A549 (cell line): ENCODE measurements at regions not wholly inside any gene's neighbourhood (a gene's known extent, or its start where the extent isn't known, plus 50 kb on each side); places are given as distances from the start of the nearest gene placed in this dataset.

Experiments
- BHLHE40 ChIP-seq: IDR thresholded peaks from 2 replicates; pipeline ENCODE4 v1.6.1; 2012; ENCODE audit warnings: low read depth, low read length, inconsistent platforms
- POLR2A ChIP-seq: IDR thresholded peaks from 2 replicates; pipeline ENCODE4 v1.6.1; 2012; ENCODE audit warnings: mild to moderate bottlenecking, low read length
- TF ChIP-seq, protein P1 (sequence below): fragments of >200 bp; sonication (Bioruptor Twin); formaldehyde crosslinking; IDR thresholded peaks from 3 replicates; pipeline ENCODE4 v1.6.1; 2016
- TF ChIP-seq, protein P2 (sequence below): fragments of >200 bp; sonication (Bioruptor Twin); formaldehyde crosslinking; IDR thresholded peaks from 3 replicates; pipeline ENCODE4 v1.5.1; 2016

DNA sequence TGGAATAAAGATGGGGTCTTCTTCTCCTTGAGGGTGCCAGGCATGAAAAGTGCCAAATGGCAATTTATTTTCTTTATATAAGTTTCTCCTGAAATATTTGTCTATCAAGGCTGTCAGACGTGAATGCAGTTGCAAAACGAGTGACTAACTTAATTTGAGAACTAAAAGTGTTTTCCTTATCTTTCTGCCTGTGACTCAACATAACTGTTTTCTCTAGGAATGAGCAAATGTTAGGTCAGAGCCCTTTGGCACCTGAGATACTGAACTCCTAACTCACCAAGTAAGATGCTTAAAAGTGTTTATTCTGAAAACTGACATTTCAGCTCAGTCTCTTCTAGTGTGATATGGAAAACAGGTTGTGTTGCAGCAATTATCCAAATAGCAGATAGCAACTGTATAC, 197.0 kb downstream of the STK31 start:
- TF ChIP-seq BHLHE40 (no peak), POLR2A (no peak)
- TF ChIP-seq, protein P1, sequence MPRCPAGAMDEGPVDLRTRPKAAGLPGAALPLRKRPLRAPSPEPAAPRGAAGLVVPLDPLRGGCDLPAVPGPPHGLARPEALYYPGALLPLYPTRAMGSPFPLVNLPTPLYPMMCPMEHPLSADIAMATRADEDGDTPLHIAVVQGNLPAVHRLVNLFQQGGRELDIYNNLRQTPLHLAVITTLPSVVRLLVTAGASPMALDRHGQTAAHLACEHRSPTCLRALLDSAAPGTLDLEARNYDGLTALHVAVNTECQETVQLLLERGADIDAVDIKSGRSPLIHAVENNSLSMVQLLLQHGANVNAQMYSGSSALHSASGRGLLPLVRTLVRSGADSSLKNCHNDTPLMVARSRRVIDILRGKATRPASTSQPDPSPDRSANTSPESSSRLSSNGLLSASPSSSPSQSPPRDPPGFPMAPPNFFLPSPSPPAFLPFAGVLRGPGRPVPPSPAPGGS: no peak
- TF ChIP-seq, protein P2, sequence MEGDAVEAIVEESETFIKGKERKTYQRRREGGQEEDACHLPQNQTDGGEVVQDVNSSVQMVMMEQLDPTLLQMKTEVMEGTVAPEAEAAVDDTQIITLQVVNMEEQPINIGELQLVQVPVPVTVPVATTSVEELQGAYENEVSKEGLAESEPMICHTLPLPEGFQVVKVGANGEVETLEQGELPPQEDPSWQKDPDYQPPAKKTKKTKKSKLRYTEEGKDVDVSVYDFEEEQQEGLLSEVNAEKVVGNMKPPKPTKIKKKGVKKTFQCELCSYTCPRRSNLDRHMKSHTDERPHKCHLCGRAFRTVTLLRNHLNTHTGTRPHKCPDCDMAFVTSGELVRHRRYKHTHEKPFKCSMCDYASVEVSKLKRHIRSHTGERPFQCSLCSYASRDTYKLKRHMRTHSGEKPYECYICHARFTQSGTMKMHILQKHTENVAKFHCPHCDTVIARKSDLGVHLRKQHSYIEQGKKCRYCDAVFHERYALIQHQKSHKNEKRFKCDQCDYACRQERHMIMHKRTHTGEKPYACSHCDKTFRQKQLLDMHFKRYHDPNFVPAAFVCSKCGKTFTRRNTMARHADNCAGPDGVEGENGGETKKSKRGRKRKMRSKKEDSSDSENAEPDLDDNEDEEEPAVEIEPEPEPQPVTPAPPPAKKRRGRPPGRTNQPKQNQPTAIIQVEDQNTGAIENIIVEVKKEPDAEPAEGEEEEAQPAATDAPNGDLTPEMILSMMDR: no peak
